ENCODE measurements at regions not wholly inside any gene's neighbourhood (a gene's known extent, or its start where the extent isn't known, plus 50 kb on each side); places are given as distances from the start of the nearest gene placed in this dataset.

GRCh38 chr5:136516637-136517036 lies 151.3 kb upstream of the TRPC7 start:
- H3K4me3 ChIP-seq (ENCODE audit: control insufficient read depth, low read depth, low read length): no peak overlapping the region
- TF ChIP-seq, protein P1, sequence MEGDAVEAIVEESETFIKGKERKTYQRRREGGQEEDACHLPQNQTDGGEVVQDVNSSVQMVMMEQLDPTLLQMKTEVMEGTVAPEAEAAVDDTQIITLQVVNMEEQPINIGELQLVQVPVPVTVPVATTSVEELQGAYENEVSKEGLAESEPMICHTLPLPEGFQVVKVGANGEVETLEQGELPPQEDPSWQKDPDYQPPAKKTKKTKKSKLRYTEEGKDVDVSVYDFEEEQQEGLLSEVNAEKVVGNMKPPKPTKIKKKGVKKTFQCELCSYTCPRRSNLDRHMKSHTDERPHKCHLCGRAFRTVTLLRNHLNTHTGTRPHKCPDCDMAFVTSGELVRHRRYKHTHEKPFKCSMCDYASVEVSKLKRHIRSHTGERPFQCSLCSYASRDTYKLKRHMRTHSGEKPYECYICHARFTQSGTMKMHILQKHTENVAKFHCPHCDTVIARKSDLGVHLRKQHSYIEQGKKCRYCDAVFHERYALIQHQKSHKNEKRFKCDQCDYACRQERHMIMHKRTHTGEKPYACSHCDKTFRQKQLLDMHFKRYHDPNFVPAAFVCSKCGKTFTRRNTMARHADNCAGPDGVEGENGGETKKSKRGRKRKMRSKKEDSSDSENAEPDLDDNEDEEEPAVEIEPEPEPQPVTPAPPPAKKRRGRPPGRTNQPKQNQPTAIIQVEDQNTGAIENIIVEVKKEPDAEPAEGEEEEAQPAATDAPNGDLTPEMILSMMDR (IDR thresholded peaks at IDR 0.05; ENCODE audit: control insufficient read depth, insufficient read depth, low read depth, low read length, missing control alignments): no peak
- no peak for DNase-seq (ENCODE audit: low read depth)

- DNase-seq (ENCODE audit: low read depth): no peak
- TF ChIP-seq, protein P1 (IDR thresholded peaks at IDR 0.05; ENCODE audit: control insufficient read depth, insufficient read depth, low read depth, low read length, missing control alignments): no peak
- no peak overlapping the region for H3K4me3 ChIP-seq (ENCODE audit: control insufficient read depth, low read depth, low read length)
Measured at GRCh38 chr5:136513430-136513829, 148.1 kb upstream of the TRPC7 start.

DNA sequence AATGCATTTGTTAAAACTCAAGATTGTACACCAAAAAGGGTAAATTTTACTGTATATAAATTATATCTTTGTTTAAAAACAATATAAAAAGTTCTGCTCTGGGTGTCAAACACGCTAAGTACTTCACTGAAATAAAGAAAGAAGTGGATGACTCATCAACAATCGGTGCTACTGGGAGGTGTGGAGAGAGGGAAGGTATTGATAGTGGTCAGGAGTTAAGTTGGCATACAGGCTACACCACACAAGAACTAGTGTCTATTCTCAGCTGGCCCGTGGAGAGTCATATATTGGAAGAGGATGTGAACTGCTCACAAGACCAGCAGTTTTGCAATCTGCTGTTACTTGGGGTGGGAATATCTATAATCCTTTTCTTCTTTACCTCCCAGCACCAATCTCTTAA lies 145.7 kb upstream of the TRPC7 start:
- TF ChIP-seq, protein P1 (IDR thresholded peaks at IDR 0.05; ENCODE audit: control insufficient read depth, insufficient read depth, low read depth, low read length, missing control alignments): no peak
- no peak for DNase-seq (ENCODE audit: low read depth)
- H3K4me3 ChIP-seq (ENCODE audit: control insufficient read depth, low read depth, low read length): no peak overlapping the region

DNA sequence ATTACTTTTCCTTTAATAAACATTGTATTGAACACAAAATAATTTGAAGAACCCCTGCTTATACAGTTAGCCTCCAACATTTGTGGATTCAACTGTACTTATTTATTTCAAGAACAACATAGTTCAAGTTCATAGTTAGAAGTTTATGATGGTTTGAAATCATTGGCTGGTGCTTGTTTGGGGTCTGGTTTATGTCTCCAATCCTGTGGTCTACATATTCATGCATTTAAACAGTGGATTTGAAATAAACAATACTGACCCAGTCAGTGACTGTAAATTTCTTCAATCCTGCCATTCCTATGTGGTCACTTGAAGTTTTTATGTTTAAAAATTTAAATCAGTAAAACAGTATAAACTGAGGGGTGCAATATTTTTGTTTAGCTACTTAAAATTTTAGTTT lies 145.1 kb upstream of the TRPC7 start:
- TF ChIP-seq, protein P1 (IDR thresholded peaks at IDR 0.05; ENCODE audit: control insufficient read depth, insufficient read depth, low read depth, low read length, missing control alignments): no peak
- no peak for DNase-seq (ENCODE audit: low read depth)
- no peak overlapping the region for H3K4me3 ChIP-seq (ENCODE audit: control insufficient read depth, low read depth, low read length)

GRCh38 chr5:136506131-136506530 lies 140.8 kb upstream of the TRPC7 start:
- no peak overlapping the region for H3K4me3 ChIP-seq (ENCODE audit: control insufficient read depth, low read depth, low read length)
- no peak for DNase-seq (ENCODE audit: low read depth)
- TF ChIP-seq, protein P1 (IDR thresholded peaks at IDR 0.05; ENCODE audit: control insufficient read depth, insufficient read depth, low read depth, low read length, missing control alignments): no peak

DNA sequence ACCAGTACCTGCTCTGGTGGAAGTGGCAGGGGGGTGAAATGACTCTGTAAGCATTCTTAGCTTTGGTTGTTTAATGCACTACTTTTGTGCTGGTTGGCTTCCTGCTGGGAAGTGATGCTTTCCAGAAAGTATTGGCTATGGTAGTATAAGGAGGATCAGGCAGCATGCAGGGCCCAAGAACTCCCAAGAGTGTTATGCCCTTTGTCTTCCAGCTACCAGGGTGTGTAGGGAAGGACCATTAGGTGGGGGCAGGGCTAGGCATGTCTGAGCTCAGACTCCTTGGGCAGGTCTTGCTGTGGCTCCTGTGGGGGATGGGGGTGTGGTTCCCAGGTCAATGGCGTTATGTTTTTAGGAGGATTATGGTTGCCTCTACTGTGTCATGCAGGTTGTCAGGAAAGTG lies 135.8 kb upstream of the TRPC7 start:
- DNase-seq (ENCODE audit: low read depth): no peak
- TF ChIP-seq, protein P1 (IDR thresholded peaks at IDR 0.05; ENCODE audit: control insufficient read depth, insufficient read depth, low read depth, low read length, missing control alignments): no peak
- no peak overlapping the region for H3K4me3 ChIP-seq (ENCODE audit: control insufficient read depth, low read depth, low read length)

- no peak overlapping the region for H3K4me3 ChIP-seq (ENCODE audit: control insufficient read depth, low read depth, low read length)
- TF ChIP-seq, protein P1 (IDR thresholded peaks at IDR 0.05; ENCODE audit: control insufficient read depth, insufficient read depth, low read depth, low read length, missing control alignments): no peak
- DNase-seq (ENCODE audit: low read depth): no peak
Measured at GRCh38 chr5:136492587-136492986, 127.2 kb upstream of the TRPC7 start.
